ENCODE measurements at regions not wholly inside any gene's neighbourhood (a gene's known extent, or its start where the extent isn't known, plus 50 kb on each side); places are given as distances from the start of the nearest gene placed in this dataset.
"Not testable (repeated sequence)": the region's sequence is repeated elsewhere in the genome, so short reads cannot be mapped to it uniquely, and the experiment has no call there.

DNA sequence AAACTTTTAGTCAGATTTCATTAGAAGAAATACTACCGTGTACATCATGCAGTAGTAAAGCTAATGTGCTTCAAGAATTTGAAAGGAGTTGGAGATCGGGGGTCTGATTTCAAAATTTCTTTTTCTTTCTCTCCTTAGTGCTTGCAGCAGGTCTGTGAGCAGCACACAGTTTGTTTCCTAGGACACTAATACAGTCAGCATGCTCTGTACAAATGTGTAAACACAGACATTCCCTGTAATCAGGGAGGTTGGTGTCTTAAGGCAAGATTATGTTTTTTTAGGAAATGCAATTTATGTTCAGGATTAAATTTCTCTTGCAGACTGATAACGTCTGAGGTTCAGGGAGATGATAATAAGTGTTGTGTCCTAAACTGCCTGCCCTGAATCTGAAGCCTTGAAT is 142.7 kb downstream of the ALX1 start:
- in situ Hi-C loops (cut with MboI; ENCODE audit: low pct_unique_long_range_greater_than_20kb, low sequenced_read_pairs, unreplicated experiment) = no loop called here
- DNase-seq (ENCODE audit: low spot score) = no peak

DNA sequence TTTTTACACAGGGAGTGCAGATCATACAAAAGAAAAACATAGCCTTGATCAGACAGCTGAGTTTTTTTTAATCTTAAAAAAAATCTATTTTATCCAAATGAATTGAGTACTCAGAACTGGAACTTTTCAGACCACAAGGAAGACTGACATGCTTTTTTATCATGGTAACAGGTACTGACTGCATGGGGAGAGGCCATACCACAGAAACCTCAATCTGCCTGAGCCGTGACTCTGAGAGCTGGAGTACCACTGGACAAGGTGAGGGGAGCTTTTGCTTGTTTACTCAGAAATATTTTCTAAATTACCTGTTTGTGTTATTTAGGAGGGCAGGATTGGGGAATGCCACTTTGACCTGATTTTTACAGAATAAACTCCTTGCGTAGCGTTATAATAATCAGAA is 143.9 kb downstream of the ALX1 start:
- in situ Hi-C loops (cut with MboI; ENCODE audit: low pct_unique_long_range_greater_than_20kb, low sequenced_read_pairs, unreplicated experiment) = no loop called here
- TF ChIP-seq, protein P1, sequence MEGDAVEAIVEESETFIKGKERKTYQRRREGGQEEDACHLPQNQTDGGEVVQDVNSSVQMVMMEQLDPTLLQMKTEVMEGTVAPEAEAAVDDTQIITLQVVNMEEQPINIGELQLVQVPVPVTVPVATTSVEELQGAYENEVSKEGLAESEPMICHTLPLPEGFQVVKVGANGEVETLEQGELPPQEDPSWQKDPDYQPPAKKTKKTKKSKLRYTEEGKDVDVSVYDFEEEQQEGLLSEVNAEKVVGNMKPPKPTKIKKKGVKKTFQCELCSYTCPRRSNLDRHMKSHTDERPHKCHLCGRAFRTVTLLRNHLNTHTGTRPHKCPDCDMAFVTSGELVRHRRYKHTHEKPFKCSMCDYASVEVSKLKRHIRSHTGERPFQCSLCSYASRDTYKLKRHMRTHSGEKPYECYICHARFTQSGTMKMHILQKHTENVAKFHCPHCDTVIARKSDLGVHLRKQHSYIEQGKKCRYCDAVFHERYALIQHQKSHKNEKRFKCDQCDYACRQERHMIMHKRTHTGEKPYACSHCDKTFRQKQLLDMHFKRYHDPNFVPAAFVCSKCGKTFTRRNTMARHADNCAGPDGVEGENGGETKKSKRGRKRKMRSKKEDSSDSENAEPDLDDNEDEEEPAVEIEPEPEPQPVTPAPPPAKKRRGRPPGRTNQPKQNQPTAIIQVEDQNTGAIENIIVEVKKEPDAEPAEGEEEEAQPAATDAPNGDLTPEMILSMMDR (IDR thresholded peaks at IDR 0.05; ENCODE audit: extremely low read depth, insufficient read depth, missing control alignments) = no peak
- no peak for DNase-seq (ENCODE audit: low spot score)

More for the DNA sequence above, 142.7 kb downstream of the ALX1 start:
- TF ChIP-seq, protein P1 (IDR thresholded peaks at IDR 0.05; ENCODE audit: extremely low read depth, insufficient read depth, missing control alignments) = no peak

DNA sequence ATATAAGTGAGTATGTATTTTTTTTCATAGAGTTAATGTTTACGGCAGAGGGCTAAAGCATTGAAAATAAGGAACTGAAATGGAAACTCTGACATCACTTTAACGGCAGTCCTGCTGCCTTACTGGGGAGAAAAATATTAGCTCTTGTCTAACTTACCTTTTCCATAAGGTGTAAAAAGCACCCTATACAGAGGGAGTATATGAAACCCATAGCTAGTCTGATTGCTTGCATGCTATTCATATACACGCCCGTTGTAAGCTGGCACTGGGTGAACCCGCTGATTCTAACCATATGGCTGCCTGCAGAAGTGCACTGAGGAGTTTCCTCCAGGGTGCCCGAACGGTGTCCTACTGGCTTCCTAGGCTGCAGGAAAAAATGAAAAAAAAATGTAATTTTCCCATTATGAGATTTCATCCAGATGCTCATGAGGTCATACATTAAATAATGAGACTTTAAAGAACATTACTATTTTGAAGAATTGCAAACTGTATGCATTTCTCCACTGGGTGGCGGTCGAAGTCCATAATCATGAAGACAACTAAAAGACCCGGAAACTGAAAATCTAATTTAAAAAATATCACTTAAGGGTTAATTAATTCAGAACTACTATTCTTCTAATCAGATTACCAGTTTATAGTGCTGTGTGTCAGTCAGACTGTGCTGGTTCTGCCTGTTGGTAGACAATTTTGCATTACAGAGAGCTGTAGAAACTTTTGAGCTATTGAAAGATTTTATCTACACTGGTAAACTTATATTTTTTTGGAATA is 144.7 kb downstream of the ALX1 start:
- TF ChIP-seq, protein P1 (IDR thresholded peaks at IDR 0.05; ENCODE audit: extremely low read depth, insufficient read depth, missing control alignments) = peak; percentile 51
- in situ Hi-C loops (cut with MboI; ENCODE audit: low pct_unique_long_range_greater_than_20kb, low sequenced_read_pairs, unreplicated experiment) = no loop called here
- DNase-seq (ENCODE audit: low spot score) = peak; percentile 9

DNA sequence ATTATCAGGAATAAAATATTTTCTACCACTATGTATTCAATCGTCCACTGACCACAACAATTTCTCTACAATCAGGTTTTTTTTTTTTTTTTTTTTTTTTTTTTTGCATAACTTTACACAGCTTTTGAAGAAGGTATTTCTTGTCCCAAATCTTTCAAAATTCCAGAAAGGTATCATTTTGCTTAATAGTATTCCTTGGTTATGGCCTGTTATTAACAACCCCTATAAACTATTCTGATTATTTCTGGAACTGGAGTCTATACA is 145.3 kb downstream of the ALX1 start:
- no peak for DNase-seq (ENCODE audit: low spot score)
- TF ChIP-seq, protein P1 (IDR thresholded peaks at IDR 0.05; ENCODE audit: extremely low read depth, insufficient read depth, missing control alignments) = no peak
- in situ Hi-C loops (cut with MboI; ENCODE audit: low pct_unique_long_range_greater_than_20kb, low sequenced_read_pairs, unreplicated experiment) = no loop called here

DNA sequence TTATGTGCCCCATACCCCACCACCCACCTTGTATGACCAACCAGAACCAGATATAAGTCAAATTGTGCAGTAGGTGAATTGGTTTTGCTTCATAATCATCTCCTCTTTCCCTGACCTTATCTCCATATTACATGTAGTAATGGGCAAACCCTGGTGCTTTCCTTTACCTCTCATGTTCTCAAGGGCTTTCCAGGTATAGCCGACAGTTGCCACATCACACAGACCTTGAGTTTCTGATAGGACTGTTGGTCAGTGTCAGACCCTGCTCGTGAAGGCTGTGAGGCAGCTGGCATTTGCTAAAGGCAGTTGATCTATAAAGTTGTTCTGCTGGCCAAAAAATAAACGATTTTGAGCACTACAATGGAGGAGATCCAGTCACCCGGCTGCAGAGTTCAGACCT is 145.9 kb downstream of the ALX1 start:
- DNase-seq (ENCODE audit: low spot score) = no peak
- TF ChIP-seq, protein P1 (IDR thresholded peaks at IDR 0.05; ENCODE audit: extremely low read depth, insufficient read depth, missing control alignments) = no peak
- in situ Hi-C loops (cut with MboI; ENCODE audit: low pct_unique_long_range_greater_than_20kb, low sequenced_read_pairs, unreplicated experiment) = no loop called here

DNA sequence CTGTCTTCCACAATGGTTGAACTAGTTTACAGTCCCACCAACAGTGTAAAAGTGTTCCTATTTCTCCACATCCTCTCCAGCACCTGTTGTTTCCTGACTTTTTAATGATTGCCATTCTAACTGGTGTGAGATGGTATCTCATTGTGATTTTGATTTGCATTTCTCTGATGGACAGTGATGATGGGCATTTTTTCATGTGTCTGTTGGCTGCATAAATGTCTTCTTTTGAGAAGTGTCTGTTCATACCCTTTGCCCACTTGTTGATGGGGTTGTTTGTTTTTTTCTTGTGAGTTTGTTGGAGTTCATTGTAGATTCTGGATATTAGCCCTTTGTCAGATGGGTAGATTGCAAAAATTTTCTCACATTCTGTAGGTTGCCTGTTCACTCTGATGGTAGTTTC is 153.1 kb downstream of the ALX1 start:
- DNase-seq (ENCODE audit: low spot score); in situ Hi-C loops (cut with MboI; ENCODE audit: low pct_unique_long_range_greater_than_20kb, low sequenced_read_pairs, unreplicated experiment): not testable (repeated sequence)

DNA sequence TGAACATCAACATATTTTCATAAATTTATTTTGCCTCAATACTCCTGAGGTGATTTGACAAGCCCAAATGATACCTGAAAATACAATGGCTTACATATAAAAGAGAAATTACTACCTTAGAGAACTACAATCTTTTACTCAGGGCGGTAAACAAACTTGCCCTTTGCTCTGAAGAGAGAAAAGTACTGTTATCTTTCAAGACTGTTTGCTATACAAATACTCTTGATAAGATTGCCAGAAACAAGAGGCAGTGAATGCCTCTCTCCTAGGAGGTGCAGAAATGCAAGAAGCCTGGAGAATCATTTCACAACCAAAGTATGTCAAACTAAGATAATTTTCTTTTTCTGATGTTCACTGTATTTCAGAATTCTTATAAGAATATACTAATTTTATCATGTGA is 160.3 kb downstream of the ALX1 start:
- TF ChIP-seq, protein P1 (IDR thresholded peaks at IDR 0.05; ENCODE audit: extremely low read depth, insufficient read depth, missing control alignments) = no peak
- in situ Hi-C loops (cut with MboI; ENCODE audit: low pct_unique_long_range_greater_than_20kb, low sequenced_read_pairs, unreplicated experiment) = no loop called here
- no peak for DNase-seq (ENCODE audit: low spot score)
